ENCODE measurements at regions not wholly inside any gene's neighbourhood (a gene's known extent, or its start where the extent isn't known, plus 50 kb on each side); places are given as distances from the start of the nearest gene placed in this dataset.

GRCh38 chr2:153567367-153567766 lies 88.8 kb upstream of the RPRM start:
- TF ChIP-seq POLR2A (IDR thresholded peaks at IDR 0.05; ENCODE audit: low read depth, low read length) (no peak), POLR2AphosphoS5 (IDR thresholded peaks at IDR 0.05; ENCODE audit: low read depth, low read length) (no peak)
